Glutamatergic neuron (in vitro differentiated cells): ENCODE measurements at regions not wholly inside any gene's neighbourhood (a gene's known extent, or its start where the extent isn't known, plus 50 kb on each side); places are given as distances from the start of the nearest gene placed in this dataset.

Experiments
- DNase-seq: peaks from one replicate; pipeline ENCODE4 v3.0.0; 2022
- H3K27ac Mint-ChIP-seq: one replicate; pipeline ENCODE4 v1.8.0; 2020; ENCODE audit warnings: mild to moderate bottlenecking, mixed read lengths, inconsistent platforms; ENCODE audit not compliant: unreplicated experiment
- H3K27me3 Mint-ChIP-seq: one replicate; pipeline ENCODE4 v1.8.0; 2020; ENCODE audit warnings: mild to moderate bottlenecking, moderate library complexity, mixed read lengths, inconsistent platforms; ENCODE audit not compliant: unreplicated experiment
- H3K36me3 Mint-ChIP-seq: one replicate; pipeline ENCODE4 v1.8.0; 2020; ENCODE audit warnings: mild to moderate bottlenecking, mixed read lengths, inconsistent platforms; ENCODE audit not compliant: unreplicated experiment
- H3K4me1 Mint-ChIP-seq: one replicate; pipeline ENCODE4 v1.8.0; 2020; ENCODE audit warnings: mild to moderate bottlenecking, low read depth, mixed read lengths, inconsistent platforms; ENCODE audit not compliant: unreplicated experiment
- H3K4me3 Mint-ChIP-seq: one replicate; pipeline ENCODE4 v1.8.0; 2020; ENCODE audit warnings: mild to moderate bottlenecking, mixed read lengths, inconsistent platforms; ENCODE audit not compliant: unreplicated experiment
- H3K9me3 Mint-ChIP-seq: one replicate; pipeline ENCODE4 v1.8.0; 2020; ENCODE audit warnings: mild to moderate bottlenecking, moderate library complexity, mixed read lengths, inconsistent platforms; ENCODE audit not compliant: unreplicated experiment
- CTCF ChIP-seq: fragments of 200-600 bp; sonication (generic); IDR thresholded peaks from one replicate; pipeline ENCODE4 v1.5.0; 2021; ENCODE audit not compliant: partially characterized antibody, unreplicated experiment

GRCh38 chr12:73951956-73952703 is 585.5 kb upstream of the ATXN7L3B start:
- H3K4me1 Mint-ChIP-seq, result no peaks in the 10 kb centered on the region
- H3K9me3 Mint-ChIP-seq, result no peaks in the 10 kb centered on the region
- no peak for TF ChIP-seq CTCF
- H3K27ac Mint-ChIP-seq, result no peak overlapping the region
- H3K4me3 Mint-ChIP-seq, result no peak overlapping the region
- H3K36me3 Mint-ChIP-seq, result no peaks in the 10 kb centered on the region
- H3K27me3 Mint-ChIP-seq, result peaks cover 1% of the 10 kb centered on the region
- DNase-seq, result no peak

- H3K27me3 Mint-ChIP-seq, result no peaks in the 10 kb centered on the region
- H3K36me3 Mint-ChIP-seq, result no peaks in the 10 kb centered on the region
- DNase-seq, result no peak
- H3K4me1 Mint-ChIP-seq, result no peaks in the 10 kb centered on the region
- H3K9me3 Mint-ChIP-seq, result no peaks in the 10 kb centered on the region
- no peak for TF ChIP-seq CTCF
- no peak overlapping the region for H3K27ac Mint-ChIP-seq
- no peak overlapping the region for H3K4me3 Mint-ChIP-seq
These were observed 573.0 kb upstream of the ATXN7L3B start for GRCh38 chr12:73964641-73965040.

GRCh38 chr12:73973486-73973885 is 564.1 kb upstream of the ATXN7L3B start:
- Mint-ChIP-seq H3K36me3 (no peaks in the 10 kb centered on the region), H3K4me1 (no peaks in the 10 kb centered on the region), H3K27ac (no peak overlapping the region), H3K4me3 (no peak overlapping the region), H3K9me3 (no peaks in the 10 kb centered on the region), H3K27me3 (no peaks in the 10 kb centered on the region)
- TF ChIP-seq CTCF, result no peak
- DNase-seq, result no peak

- no peak for DNase-seq
- TF ChIP-seq CTCF, result no peak
- Mint-ChIP-seq H3K27me3 (no peaks in the 10 kb centered on the region), H3K27ac (no peak overlapping the region), H3K9me3 (no peaks in the 10 kb centered on the region), H3K4me3 (no peak overlapping the region), H3K36me3 (no peaks in the 10 kb centered on the region), H3K4me1 (no peaks in the 10 kb centered on the region)
These were observed 553.1 kb upstream of the ATXN7L3B start for GRCh38 chr12:73984552-73984951.

GRCh38 chr12:73991138-73991537 is 546.5 kb upstream of the ATXN7L3B start:
- Mint-ChIP-seq H3K4me3 (no peak overlapping the region), H3K4me1 (no peaks in the 10 kb centered on the region), H3K36me3 (no peaks in the 10 kb centered on the region), H3K27me3 (no peaks in the 10 kb centered on the region), H3K9me3 (no peaks in the 10 kb centered on the region), H3K27ac (no peak overlapping the region)
- TF ChIP-seq CTCF, result no peak
- DNase-seq, result no peak
